ENCODE measurements at regions not wholly inside any gene's neighbourhood (a gene's known extent, or its start where the extent isn't known, plus 50 kb on each side); places are given as distances from the start of the nearest gene placed in this dataset.

GRCh38 chr2:176847575-176847974 is 365.0 kb upstream of the HNRNPA3 start:
- ChIA-PET POLR2A (ENCODE audit: low non-redundant PET) (no interaction called here), CTCF (interaction anchor here (0.7 kb wide), 1 partner anchor 159 kb away, joined by 4 read pairs; no protein-coding TSS in a partner anchor)
- TF ChIP-seq, protein P1, sequence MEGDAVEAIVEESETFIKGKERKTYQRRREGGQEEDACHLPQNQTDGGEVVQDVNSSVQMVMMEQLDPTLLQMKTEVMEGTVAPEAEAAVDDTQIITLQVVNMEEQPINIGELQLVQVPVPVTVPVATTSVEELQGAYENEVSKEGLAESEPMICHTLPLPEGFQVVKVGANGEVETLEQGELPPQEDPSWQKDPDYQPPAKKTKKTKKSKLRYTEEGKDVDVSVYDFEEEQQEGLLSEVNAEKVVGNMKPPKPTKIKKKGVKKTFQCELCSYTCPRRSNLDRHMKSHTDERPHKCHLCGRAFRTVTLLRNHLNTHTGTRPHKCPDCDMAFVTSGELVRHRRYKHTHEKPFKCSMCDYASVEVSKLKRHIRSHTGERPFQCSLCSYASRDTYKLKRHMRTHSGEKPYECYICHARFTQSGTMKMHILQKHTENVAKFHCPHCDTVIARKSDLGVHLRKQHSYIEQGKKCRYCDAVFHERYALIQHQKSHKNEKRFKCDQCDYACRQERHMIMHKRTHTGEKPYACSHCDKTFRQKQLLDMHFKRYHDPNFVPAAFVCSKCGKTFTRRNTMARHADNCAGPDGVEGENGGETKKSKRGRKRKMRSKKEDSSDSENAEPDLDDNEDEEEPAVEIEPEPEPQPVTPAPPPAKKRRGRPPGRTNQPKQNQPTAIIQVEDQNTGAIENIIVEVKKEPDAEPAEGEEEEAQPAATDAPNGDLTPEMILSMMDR (conservative IDR thresholded peaks at IDR 0.05; ENCODE audit: low read depth), result no peak
- no peak for DNase-seq (ENCODE audit: low spot score)
- no peak overlapping the region for H3K27ac ChIP-seq

DNA sequence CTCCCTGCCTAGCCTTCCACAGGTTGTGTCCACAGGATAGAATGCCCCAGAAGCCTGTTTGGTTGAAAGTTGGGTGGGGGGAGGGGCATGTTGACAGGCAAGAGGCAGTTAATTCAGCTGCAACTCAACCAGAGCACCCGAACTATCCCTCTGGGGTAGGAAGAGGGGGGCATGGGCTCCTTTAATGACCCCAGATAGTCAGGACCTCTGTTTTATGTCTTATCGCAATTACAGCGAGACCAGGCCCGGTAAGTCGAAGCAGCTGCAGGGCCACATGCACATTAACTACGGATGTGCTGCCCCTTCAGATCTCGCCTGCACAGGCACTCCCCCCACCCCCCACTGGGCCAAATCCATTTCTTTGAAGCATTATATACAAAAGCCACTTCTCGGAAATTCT is 363.8 kb upstream of the HNRNPA3 start:
- ChIA-PET CTCF (no interaction called here), POLR2A (ENCODE audit: low non-redundant PET) (no interaction called here)
- TF ChIP-seq, protein P1 (conservative IDR thresholded peaks at IDR 0.05; ENCODE audit: low read depth), result no peak
- no peak overlapping the region for H3K27ac ChIP-seq
- DNase-seq (ENCODE audit: low spot score), result no peak

DNA sequence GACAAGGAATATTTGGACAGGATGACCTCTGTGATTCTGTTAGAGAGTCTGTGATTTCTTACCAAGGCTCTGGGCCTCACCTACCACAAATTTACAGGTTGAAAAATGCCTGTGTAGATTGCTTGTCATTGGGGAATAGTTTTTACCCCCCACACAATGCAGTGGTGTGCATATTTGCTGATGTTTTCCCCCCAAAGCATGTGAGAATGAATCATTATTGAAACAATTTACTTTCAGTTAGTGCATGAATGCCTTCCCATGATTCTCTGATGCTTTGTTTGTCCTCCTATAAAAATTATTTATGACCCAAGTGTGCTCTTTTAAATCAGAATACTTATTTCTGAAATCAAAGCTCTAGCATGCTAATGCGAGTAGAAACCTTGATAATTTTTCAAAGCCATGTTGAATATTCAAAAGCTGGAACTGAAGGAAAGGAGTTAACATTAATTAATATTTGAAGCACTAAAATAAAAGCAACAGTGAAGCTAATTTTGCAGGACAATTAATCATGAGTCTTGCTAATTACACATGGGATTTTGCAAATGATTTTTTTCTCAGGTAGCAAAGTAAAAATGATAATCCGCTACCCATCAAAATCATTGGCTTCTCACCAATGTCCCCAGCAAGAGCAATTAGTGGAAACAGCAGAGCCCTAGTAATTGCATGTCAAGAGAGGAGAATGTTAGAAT is 361.2 kb upstream of the HNRNPA3 start:
- ChIA-PET CTCF (no interaction called here), POLR2A (ENCODE audit: low non-redundant PET) (no interaction called here)
- DNase-seq (ENCODE audit: low spot score), result no peak
- no peak overlapping the region for H3K27ac ChIP-seq
- TF ChIP-seq, protein P1 (conservative IDR thresholded peaks at IDR 0.05; ENCODE audit: low read depth), result no peak

GRCh38 chr2:176851889-176852483 is 360.6 kb upstream of the HNRNPA3 start:
- H3K27ac ChIP-seq, result no peak overlapping the region
- ChIA-PET POLR2A (ENCODE audit: low non-redundant PET) (no interaction called here), CTCF (no interaction called here)
- no peak for DNase-seq (ENCODE audit: low spot score)
- TF ChIP-seq, protein P1 (conservative IDR thresholded peaks at IDR 0.05; ENCODE audit: low read depth), result no peak

- no peak for DNase-seq (ENCODE audit: low spot score)
- POLR2A ChIA-PET (ENCODE audit: low non-redundant PET), result no interaction called here
- H3K27ac ChIP-seq, result no peak overlapping the region
- CTCF ChIA-PET, result no interaction called here
- TF ChIP-seq, protein P1 (conservative IDR thresholded peaks at IDR 0.05; ENCODE audit: low read depth), result no peak
These were observed 359.9 kb upstream of the HNRNPA3 start for GRCh38 chr2:176852667-176853066.

DNA sequence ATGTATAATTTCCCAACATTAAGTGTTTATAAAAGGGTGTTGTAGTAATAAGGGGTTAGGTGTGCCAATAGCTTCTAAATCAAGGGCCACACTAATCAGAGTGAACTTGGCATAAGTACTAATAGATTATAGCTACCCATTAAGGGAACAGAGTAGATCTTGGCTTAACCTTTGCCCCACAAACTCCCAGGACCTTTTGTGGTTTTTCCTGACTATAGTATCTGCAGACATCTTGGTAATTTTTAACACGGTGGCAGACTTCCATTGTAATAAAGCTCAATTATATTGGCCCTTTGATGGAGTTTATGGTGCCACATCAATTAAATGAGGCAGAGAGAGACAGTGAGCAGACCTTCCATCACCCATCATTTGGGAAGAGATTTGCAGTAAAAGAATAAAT is 358.5 kb upstream of the HNRNPA3 start:
- no peak overlapping the region for H3K27ac ChIP-seq
- CTCF ChIA-PET, result interaction anchor here (0.6 kb wide), 1 partner anchor 31 kb away, joined by 4 read pairs; no protein-coding TSS in a partner anchor
- POLR2A ChIA-PET (ENCODE audit: low non-redundant PET), result interaction anchor here (0.6 kb wide), 1 partner anchor 40 kb away, joined by 4 read pairs; no protein-coding TSS in a partner anchor
- TF ChIP-seq, protein P1 (conservative IDR thresholded peaks at IDR 0.05; ENCODE audit: low read depth), result no peak
- DNase-seq (ENCODE audit: low spot score), result no peak

Measured in RWPE1 (cell line).